WI38 (cell line): ENCODE measurements at regions not wholly inside any gene's neighbourhood (a gene's known extent, or its start where the extent isn't known, plus 50 kb on each side); places are given as distances from the start of the nearest gene placed in this dataset.

Experiments used
- H3K4me3 ChIP-seq: 2 replicates; pipeline ENCODE4 v1.5.1; 2011; ENCODE audit warnings: low read depth, mild to moderate bottlenecking, control low read depth, low read length
- TF ChIP-seq, protein P1 (sequence below): IDR thresholded peaks from 2 replicates; pipeline ENCODE4 v1.5.1; 2012; ENCODE audit warnings: low read depth, mild to moderate bottlenecking, control low read depth, low read length

DNA sequence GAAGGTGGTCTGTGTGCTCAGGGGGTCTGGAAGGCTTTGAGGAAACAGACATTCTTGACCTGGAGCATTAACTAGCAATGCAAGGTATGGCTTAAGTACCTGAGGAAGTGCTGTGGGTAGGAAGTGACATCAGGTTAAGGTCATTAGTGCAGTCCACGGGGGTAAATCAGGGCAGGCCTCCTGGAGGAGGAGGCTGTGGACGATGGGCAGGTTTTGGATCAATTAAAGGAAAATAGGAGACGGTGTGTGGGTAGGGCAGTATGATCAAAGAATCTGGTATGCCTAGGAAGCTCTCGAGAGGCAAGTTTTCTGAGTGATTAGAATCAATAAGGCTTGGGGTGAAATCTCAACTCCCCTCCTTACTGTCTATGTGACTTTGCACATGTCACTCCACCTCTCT, 295.3 kb downstream of the AACS start:
- no peak overlapping the region for H3K4me3 ChIP-seq
- TF ChIP-seq, protein P1, sequence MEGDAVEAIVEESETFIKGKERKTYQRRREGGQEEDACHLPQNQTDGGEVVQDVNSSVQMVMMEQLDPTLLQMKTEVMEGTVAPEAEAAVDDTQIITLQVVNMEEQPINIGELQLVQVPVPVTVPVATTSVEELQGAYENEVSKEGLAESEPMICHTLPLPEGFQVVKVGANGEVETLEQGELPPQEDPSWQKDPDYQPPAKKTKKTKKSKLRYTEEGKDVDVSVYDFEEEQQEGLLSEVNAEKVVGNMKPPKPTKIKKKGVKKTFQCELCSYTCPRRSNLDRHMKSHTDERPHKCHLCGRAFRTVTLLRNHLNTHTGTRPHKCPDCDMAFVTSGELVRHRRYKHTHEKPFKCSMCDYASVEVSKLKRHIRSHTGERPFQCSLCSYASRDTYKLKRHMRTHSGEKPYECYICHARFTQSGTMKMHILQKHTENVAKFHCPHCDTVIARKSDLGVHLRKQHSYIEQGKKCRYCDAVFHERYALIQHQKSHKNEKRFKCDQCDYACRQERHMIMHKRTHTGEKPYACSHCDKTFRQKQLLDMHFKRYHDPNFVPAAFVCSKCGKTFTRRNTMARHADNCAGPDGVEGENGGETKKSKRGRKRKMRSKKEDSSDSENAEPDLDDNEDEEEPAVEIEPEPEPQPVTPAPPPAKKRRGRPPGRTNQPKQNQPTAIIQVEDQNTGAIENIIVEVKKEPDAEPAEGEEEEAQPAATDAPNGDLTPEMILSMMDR, result no peak

DNA sequence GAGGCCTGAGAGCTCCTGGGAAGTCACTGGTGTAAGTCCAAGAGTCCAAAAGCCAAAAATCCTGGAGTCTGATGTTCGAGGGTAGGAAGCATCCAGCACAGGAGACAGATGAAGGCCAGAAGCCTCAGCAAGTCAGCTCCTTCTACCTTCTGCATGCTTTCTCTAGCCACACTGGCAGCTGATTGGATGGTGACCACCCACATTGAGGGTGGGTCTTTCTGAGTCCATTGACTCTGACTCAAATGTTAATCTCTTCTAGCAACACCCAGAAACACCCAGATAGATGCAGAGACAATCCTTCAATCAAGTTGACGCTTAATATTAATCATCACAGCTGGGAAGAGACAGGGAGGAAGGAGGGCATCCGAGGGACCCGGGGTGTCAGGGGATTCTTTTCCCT, 305.8 kb downstream of the AACS start:
- no peak overlapping the region for H3K4me3 ChIP-seq
- TF ChIP-seq, protein P1, result no peak

DNA sequence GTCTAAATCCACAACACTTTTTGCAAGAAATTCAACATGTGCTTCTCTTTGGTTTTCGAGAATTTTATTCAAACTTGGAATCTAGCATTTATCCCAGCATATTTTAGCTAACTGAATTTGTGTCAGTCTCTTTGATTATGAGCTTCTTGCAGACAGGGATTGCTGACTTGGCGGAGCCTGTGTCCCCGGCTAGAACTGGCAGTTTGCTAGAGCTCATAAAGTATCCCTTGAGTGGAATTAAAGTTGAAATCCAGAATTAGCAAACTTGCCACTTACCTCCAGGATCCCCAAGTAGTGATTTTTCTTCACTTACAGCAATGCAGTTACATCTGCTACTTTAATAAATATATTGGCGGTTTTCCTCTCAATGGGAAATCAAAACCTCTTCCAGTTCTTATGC, 306.9 kb downstream of the AACS start:
- TF ChIP-seq, protein P1, result no peak

DNA sequence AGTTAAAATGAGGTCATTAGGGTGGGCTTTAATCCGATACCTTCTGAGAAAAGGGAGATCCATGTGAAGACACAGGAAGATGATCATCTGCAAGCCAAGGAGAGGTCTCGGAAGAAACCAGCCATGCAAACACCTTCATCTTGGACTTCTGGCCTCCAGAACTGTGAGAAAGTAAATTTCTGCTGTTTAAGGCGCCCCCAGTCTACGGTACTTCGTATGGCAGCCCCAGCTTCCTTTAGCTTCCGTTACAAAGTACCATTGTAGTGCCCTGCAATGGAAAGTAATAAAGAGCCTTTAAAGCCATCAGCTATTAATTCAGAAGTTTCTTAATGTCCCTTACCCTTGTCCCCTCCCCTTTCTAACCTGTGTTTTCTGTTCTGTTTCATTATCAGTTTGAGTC, 308.1 kb downstream of the AACS start:
- TF ChIP-seq, protein P1, result no peak
- no peak overlapping the region for H3K4me3 ChIP-seq

More for the DNA sequence above, 306.9 kb downstream of the AACS start:
- H3K4me3 ChIP-seq, result no peak overlapping the region

DNA sequence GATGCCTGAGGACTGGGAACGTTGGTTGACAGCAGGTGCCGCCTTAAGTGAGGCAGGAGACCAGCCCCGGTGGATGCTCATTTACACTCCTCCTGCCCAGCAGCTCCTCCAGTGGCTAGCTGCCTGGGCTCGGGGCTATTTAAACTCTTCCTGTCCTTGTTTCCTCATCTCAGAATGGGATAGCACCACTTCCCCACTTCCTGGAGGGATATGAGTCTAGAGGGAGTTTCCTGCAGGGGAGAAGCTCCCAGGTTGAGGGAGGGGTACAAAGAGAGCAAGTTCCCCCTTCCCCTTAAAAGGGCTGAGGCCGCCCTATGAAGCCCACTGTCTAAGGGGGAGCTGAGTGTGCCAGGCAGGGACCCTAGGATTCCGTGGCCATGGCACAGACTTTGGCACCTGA, 311.2 kb downstream of the AACS start:
- TF ChIP-seq, protein P1, result no peak
- no peak overlapping the region for H3K4me3 ChIP-seq

DNA sequence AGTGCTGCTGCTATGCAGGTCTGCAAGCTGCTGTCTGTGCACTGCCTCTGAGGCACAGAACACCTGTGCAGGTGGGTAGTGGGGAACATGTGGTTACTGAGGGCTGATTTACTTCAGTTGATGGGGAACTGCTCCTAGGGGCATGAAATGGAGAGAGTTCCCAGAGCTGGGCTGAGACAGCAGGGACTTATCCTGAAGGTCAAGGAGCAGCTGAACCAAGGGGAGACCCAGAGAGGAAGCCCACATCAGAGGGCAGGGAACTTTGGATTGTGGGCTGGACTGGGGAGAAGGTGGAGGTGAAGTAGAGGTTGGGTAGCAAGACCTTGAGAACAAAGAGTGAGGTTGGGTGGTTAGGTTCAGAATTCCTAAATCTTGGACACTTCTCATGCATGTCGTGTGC, 311.9 kb downstream of the AACS start:
- no peak overlapping the region for H3K4me3 ChIP-seq
- TF ChIP-seq, protein P1, result no peak

DNA sequence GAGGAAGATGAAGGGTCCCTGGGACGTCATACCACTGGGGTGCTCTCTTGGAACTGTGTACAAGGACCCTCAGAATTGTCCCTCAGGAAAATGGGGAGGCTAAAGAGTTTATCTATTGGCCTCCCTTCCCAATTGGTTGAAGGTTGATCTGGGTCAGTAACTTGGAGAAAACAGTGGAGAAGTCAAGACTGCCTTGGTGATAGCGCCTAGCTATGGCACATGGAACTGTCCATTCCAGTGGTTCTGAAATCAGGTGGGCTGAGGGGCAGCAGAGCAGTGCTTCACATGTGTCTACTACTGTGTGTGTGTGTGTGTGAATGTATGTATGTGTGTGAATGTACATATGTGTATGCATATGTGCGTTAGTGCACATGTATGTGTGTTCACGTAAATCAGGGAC, 316.1 kb downstream of the AACS start:
- H3K4me3 ChIP-seq, result no peak overlapping the region
- TF ChIP-seq, protein P1, result no peak

DNA sequence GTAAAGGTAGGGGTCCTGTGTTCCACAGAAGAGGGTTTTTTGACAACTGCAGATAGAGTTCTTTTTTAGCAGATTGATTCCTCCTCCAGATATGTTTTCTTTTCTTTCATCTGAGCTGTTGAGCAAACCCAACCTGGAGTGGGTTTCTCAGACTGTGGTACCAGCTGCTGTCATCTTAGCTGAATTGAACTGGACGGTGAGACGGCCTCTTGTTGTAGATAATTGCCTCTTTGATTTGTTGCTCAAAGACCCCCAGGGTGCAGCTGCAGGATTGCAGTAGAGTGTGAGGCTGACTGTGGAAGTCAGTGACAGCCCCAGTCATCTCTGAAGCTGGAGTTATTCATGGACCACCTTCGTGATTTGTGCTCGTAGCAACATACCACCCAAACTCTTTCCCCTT, 317.7 kb downstream of the AACS start:
- TF ChIP-seq, protein P1, result no peak
- no peak overlapping the region for H3K4me3 ChIP-seq
